ENCODE measurements at regions not wholly inside any gene's neighbourhood (a gene's known extent, or its start where the extent isn't known, plus 50 kb on each side); places are given as distances from the start of the nearest gene placed in this dataset.
"Not testable (repeated sequence)": the region's sequence is repeated elsewhere in the genome, so short reads cannot be mapped to it uniquely, and the experiment has no call there.

GRCh38 chr12:97616946-97617345, 154.3 kb downstream of the RMST start:
- DNase-seq (ENCODE audit: low spot score) = no peak

GRCh38 chr12:97628962-97629361, 166.4 kb downstream of the RMST start:
- DNase-seq (ENCODE audit: low spot score) = no peak

GRCh38 chr12:97629382-97629781, 166.8 kb downstream of the RMST start:
- no peak for DNase-seq (ENCODE audit: low spot score)

GRCh38 chr12:97630356-97630755, 167.8 kb downstream of the RMST start:
- no peak for DNase-seq (ENCODE audit: low spot score)

DNA sequence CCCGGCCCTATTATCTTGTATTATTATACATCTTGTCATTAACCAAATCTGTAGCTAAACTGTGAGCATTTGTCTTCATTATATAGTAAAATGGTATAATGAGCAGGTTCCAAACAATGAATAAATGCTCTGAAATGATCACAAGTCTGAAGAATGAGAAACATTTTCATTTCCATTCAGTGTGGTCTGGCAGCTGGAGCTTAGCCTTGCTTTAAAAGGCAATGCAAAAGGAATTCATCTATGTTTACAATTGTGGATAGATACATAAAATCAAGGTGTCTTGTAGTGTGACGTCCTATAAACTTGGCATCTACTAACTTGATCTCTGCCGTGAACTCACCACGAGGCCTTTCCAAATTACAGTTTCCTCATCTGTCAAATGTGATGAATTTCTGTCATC, 168.3 kb downstream of the RMST start:
- no peak for DNase-seq (ENCODE audit: low spot score)

- DNase-seq (ENCODE audit: low spot score) = no peak
Observed at GRCh38 chr12:97637770-97638169, 175.2 kb downstream of the RMST start.

GRCh38 chr12:97638739-97639138, 176.1 kb downstream of the RMST start:
- no peak for DNase-seq (ENCODE audit: low spot score)

- DNase-seq (ENCODE audit: low spot score) = peak; percentile 59
Observed at GRCh38 chr12:97639702-97640101, 177.1 kb downstream of the RMST start.

GRCh38 chr12:97640826-97641225, 178.2 kb downstream of the RMST start:
- peak; percentile 9 for DNase-seq (ENCODE audit: low spot score)

- DNase-seq (ENCODE audit: low spot score) = no peak
Observed at GRCh38 chr12:97642911-97643310, 180.3 kb downstream of the RMST start.

GRCh38 chr12:97643924-97644323, 181.3 kb downstream of the RMST start:
- no peak for DNase-seq (ENCODE audit: low spot score)

- DNase-seq (ENCODE audit: low spot score) = no peak
Observed at GRCh38 chr12:97645726-97646125, 183.1 kb downstream of the RMST start.

DNA sequence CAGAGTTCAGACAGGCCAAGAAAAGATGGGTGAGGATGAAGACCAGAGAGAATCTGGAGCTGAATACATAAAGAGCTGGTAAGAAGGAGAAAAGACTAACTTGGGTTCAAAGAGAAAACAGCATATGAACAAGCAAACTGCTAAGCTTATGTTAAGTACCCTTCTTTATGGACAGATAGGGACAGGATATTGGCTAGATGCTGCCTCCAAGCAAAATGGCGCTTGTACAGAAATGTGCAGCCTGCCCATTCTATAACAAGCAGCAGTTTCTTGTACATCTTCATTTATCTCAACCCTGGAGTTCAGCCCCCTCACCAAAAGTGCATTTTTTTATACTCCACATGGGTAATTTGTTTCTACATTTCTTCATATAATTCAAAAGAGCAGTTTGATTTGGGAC, 184.5 kb downstream of the RMST start:
- no peak for DNase-seq (ENCODE audit: low spot score)

DNA sequence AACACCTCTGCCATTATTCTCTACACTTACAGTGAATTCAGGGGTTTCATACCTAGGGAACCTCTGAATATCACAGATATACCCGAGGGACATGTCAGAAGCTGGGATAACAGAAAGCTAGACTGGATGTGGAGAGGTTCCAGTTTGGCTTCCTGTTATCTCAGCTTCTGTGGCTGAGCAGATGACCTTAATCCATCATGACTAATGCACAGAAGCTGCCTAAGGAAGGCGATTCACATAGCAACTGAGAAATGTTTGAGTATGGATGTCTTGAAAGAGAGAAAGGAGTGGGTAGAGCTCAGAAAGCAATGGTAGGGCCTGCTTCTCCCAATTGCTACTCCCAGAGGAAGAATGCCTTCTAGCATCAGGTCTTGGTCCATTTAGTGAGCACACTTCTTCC, 187.6 kb downstream of the RMST start:
- peak; percentile 80 for DNase-seq (ENCODE audit: low spot score)

GRCh38 chr12:97656548-97656947, 193.9 kb downstream of the RMST start:
- DNase-seq (ENCODE audit: low spot score) = not testable (repeated sequence)

DNA sequence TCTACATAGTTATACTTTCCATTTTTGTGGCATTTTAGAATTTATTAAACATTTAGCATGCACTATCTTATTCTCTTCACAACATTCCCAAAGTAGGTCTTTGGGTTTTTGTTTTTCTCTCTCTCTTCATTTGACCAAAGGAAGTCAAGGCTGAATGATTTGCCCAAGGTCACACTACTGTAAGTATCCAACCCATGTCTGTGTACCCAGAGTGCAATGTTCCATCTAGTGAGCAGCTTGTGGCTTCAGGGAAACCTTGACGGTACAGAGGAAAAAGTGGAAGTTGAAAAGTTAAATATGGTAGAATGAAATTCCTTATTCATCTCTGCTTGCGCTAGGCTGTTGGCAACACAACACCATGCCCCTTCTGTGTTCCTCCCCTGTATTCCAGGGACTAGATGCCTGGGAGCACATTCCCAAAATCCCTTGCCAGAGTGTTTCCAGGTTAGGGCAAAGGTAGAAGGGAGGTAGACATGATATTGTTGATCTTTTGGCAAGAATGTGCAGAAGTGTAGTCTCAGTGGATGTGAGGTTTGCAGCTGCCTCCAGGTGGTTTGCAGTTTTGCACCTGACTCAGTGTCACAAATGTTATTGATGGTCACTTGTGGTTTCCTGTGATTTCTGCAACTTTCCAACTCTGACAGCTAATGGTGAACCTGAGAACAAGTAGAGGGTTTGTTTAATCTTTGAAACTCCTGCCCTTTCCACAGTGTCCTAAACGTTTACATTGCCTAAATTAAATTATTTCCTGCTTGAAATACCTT, 196.7 kb downstream of the RMST start:
- DNase-seq (ENCODE audit: low spot score) = no peak

GRCh38 chr12:97666263-97666662, 203.7 kb downstream of the RMST start:
- DNase-seq (ENCODE audit: low spot score) = no peak

GRCh38 chr12:97672870-97673269, 210.3 kb downstream of the RMST start:
- DNase-seq (ENCODE audit: low spot score) = no peak

DNA sequence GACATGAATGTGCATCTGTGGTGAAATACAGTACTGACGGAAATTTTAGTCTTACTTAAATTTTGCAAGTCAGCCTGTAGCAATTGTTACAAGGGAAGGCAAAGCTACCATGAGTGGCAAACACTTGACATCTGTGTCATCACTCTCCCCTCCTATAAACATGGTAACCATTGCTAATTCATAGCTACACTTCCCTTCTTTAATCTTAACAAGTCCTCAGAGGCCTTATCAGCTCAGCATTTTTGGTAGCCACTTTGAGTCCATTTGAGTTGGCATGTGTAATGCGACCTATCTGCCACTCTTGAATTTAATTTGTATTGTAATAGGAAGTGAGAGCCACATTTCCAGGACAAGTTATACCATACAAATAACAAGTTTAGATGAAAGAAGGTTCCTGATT, 218.1 kb downstream of the RMST start:
- no peak for DNase-seq (ENCODE audit: low spot score)

GRCh38 chr12:97681612-97682504, 219.3 kb downstream of the RMST start:
- no peak for DNase-seq (ENCODE audit: low spot score)

DNA sequence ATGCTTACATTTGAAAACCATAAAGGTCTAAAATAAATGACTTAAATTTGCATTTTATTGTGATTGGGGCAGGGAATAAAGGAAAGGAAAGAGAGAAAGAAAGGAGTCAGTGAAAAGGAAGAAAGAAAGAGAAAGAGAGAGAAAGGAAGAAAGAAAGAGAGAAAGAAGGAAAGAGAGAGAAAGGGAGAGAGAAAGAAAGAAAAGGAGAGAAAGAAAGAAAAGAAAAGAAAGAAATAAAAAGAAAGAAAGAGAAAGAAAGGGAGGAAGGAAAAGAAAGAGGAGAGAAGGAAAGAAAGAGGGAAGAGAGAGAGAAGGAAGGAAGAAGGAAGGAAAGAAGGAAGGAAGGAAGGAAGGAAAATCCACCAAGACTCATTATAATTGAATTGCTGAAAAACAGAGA, 222.8 kb downstream of the RMST start:
- DNase-seq (ENCODE audit: low spot score) = no peak

DNA sequence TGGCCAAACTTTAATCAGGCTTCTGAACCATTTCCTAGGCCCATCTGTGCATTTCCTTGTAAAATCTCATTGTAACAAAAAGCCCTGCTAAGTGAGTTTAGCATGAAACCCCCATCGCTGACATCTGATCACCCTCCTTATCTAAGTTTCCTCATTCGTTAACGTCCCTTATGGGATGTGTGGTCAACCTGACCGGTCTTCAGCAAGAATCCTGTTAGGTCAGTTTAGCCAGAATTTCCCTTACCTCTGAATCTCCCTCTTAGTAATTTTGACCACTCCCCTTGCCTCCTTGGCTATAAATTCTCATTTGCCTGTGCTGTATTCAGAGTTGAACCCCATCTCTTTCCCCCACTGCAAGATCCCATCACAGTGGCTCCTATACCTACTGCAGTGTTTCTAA, 239.3 kb downstream of the RMST start:
- DNase-seq (ENCODE audit: low spot score) = no peak

GRCh38 chr12:97711392-97711791, 248.8 kb downstream of the RMST start:
- no peak for DNase-seq (ENCODE audit: low spot score)
